NCI-H526 treated with DMSO at 0.1 percent for 48 hours (cell line): ENCODE measurements at regions not wholly inside any gene's neighbourhood (a gene's known extent, or its start where the extent isn't known, plus 50 kb on each side); places are given as distances from the start of the nearest gene placed in this dataset.
"Not testable (repeated sequence)": the region's sequence is repeated elsewhere in the genome, so short reads cannot be mapped to it uniquely, and the experiment has no call there.

Experiments
- DNase-seq: peaks from one replicate; lab custom pipeline; 2025; lab: John Stamatoyannopoulos, UW

DNA sequence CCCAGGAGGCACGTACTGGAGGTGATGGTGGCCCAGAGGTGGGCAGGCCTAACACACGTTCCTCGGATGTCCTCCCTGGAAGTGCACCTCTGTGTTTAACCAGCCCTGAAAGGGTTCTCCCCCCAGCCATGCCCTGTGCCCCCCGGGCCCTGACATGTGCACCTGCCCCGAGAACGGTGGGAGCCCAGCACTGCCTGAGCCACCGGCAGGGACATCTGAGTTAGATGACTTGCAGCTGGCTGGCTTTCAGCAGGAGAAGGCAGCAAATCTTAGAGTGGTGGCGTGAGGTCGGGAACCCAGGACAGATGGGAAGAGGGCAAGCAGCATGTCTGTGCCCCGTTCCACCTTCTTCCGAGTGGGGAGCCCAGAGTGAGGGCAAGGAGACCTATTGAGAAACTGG, 291.8 kb downstream of the TCERG1L start:
- no peak for DNase-seq

DNA sequence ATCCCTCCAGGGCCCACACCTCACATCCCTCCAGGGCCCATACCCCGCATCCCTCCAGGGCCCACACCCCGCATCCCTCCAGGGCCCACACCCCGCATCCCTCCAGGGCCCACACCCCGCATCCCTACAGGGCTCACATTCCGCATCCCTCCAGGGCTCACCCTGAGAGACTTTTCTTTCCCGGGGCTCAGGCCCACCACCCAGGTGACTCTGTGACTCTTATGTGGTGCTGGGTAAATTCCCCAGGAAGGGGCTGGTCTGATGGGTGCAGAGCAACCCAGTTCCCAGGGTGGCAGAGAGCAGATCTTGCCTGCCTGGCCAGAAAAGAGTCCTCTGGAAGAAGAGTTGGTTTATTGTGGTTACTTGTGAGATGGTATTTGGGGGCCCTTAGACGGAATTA, 290.7 kb downstream of the TCERG1L start:
- no peak for DNase-seq

DNA sequence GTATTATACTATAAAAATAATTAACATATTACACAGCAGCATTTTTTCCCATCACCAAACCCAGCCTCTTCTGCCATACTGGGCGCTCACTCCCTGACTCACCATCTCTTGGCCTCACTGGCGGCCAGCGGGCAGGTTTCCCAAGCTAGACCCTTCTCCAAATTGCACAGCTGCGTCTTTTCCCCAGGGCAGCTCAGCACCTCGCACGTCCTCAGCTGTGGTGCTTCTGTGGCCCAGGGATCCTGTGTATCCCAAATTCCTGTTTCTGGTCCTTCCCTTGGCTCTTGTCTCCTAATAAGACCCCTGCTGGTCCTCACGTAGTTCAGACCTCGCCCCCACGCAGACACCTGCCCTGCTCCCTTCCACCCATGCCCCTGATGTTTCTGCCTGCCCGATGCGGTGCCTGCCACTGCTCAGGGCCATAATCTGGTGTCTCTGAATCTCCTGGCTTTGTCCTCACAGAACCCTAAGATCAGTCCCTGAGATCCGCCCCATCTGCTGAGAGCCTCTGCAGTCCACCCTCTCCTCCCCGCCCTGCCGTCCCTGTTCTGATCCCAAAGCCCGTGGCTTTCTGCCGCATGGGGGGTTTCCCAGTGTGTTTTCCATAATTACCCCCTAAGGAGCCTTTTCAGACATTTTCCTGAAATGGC, 290.1 kb downstream of the TCERG1L start:
- no peak for DNase-seq

DNA sequence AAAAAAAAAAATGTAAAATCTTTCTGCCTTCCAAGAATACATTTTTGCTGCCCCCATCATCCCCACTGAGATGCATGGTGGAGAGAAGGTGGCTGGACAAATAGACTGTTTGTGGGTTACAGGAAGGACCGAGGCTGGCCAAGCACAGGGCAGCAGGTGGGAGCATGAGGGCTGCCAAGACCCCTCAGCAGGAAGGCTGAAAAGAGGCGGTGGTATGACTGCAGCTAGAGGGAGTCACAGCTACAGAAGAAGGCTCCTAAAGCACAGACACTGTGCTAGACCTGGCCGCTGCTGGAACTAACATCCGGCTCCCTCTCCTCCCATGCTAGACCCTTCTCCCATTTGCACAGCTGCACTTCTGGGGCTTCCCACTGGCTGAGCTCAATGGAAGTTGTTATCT, 289.6 kb downstream of the TCERG1L start:
- DNase-seq: no peak

DNA sequence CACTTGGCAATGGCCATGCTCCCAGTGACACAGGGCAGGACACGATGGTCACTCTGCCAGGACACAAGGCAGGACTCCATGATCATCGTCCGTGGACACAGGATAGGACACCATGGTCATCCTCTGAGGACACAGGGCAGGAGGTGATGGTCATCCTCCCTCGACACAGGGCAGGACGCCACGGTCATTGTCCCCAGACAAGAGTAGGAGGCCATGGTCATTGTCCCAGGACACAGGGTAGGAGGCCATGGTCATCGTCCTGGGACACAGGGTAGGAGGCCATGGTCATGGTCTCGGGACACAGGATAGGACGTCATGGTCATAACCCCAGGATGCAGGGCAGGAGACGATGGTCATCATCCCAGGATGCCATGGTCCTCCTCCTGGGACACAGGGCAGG, 289.2 kb downstream of the TCERG1L start:
- no peak for DNase-seq

DNA sequence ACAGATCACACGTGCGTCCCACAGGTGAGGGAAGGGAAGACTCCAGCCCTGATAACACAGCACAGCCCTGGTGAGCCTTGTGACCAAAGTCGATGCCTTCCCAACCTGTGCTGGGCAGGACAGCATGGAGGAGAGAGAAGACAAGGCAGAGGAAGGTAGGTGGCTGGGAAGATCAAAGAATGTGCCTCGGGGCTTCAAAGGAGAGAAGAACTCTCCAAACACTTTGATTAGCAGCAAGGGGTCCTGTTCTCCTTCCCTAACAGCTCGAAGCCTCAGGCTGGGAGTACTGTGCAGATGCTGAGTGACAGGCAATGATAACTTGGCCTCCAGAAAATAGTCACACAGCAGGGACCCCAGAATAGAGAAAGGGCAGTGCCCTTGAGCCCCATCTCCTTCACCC, 288.5 kb downstream of the TCERG1L start:
- no peak for DNase-seq

DNA sequence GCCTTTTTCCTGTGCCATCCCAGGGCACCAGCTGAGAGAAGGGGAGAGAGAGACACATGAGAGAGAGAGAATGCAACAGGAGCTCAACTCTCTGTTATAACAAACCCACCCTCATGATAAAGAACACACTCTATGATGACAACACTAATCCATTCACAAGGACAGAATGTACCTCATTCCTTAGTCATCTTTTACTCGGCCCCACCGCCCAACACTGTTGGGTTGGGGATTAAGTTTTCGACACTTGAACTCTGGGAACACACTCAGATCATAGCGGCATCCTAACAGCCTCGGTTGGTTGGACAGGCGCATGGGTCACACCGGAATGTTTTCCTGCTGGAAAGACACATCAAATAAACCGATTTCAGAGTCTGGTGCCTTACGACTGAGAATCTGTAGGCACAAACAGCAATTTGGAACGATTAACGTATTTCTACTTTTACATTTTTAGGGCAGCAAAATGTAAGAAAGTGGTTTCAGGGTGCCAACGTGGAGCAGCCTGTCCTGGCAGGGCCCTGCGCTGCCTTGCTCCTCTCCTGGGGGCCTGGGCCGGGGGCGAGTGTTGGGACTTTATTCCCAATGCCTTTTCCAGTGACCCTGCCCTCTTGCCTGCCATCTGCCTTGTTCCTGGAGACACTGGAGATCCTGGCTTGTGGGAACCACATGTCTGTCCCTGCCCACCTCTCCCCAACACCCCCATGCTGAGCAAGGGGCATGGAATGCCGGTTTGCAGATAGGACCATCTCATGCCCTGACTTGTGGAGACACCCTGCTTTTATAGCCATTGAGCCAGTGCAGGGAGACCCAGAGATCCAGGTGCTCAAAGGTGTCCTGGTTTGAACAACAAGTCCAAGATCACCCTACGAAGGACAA, 287.0 kb downstream of the TCERG1L start:
- no peak for DNase-seq

DNA sequence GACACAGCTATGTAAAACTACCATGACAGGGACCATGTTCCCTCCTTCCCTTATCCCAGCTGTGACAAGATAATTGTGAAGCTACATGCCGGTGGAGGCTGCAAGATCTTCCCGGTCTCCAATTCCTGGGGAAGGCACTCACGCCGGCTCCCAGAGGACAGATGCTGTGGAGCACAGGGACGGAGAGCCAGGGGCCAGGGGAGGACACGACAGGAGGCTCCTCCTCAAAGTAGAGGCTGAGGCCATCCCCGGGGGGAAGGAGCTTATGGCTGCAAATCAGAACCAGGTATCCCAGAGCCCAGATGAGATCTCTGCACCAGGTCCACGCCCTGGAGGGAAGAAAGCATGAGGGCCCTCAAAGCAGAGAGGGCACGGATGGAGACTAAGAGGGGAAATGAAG, 286.2 kb downstream of the TCERG1L start:
- no peak for DNase-seq

DNA sequence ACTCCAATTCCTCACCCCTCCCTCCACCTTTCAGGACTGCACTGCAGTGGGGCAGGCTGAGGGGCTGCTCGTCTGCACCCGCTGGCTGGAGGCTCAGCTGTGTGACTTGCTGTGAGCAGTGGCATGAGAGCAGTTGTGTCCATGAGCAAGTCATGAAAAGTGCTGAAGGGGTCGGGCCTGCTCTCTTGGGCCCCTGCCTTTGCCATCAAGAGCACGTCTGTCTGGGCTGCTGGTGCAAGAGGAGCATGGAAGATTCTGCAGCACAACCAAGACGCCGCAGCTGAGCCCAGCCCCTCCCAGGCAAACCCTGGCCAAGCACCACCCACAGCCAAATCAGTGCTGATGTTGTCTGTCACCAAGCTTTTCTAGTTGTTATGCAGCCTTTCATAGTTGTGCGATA, 284.3 kb downstream of the TCERG1L start:
- DNase-seq: no peak

DNA sequence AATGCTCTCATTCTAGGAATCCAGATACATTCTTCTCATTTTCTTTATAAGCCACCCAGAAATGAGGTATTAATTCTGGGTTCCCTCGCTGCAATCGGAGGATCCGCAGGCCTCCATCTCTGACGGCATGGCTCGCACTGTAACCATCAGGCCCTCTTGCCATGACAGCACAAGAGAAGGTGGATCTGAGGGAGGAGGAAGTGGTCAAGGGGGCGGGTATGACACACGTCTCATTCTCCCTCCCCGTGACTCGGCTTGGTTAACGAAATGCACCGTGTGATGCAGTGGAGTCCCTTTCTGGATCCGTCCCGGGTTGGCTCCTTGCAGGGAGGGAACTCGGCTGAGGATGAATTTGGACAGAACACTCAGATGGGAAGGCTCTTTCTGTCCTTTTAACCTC, 280.2 kb downstream of the TCERG1L start:
- DNase-seq: no peak

DNA sequence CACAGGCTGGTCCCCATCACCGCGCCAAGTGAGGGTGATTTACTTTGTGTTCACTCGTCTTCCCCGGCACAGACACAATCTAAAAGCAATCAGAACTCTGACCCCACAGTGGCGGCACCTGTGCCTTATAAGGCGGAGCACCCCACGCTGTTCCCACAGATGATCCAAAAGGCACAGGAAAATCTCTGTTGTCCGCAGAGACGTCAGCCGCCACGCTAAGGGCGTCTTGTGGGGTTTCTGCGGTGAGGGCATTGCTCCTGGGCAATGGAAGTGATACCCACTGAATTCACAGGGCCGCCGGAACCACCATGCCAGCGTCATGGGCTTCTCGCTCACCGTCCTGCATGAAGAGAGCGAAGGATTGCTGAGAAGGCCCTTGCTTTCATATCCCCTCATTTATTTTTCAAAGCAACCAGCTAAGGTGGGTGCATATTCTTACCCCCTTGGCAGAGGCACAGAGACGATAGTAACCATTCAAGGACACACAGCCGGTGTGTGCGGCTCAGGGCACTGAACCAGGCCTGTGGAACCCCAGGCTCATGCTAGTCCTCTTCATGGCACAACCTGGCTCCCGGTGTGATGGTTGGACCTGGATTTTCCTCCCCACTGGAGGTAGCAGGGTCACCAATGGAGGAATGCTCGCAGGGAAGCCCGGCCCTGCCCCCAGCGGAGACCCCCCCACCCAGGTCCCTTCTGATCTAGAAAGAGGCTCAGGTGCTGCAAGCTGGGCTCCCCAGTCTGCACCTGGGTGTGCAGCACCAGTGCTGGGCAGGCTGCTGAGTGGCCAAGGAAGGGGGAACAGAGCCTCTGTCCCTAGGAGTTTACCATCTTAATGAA, 279.0 kb downstream of the TCERG1L start:
- no peak for DNase-seq

DNA sequence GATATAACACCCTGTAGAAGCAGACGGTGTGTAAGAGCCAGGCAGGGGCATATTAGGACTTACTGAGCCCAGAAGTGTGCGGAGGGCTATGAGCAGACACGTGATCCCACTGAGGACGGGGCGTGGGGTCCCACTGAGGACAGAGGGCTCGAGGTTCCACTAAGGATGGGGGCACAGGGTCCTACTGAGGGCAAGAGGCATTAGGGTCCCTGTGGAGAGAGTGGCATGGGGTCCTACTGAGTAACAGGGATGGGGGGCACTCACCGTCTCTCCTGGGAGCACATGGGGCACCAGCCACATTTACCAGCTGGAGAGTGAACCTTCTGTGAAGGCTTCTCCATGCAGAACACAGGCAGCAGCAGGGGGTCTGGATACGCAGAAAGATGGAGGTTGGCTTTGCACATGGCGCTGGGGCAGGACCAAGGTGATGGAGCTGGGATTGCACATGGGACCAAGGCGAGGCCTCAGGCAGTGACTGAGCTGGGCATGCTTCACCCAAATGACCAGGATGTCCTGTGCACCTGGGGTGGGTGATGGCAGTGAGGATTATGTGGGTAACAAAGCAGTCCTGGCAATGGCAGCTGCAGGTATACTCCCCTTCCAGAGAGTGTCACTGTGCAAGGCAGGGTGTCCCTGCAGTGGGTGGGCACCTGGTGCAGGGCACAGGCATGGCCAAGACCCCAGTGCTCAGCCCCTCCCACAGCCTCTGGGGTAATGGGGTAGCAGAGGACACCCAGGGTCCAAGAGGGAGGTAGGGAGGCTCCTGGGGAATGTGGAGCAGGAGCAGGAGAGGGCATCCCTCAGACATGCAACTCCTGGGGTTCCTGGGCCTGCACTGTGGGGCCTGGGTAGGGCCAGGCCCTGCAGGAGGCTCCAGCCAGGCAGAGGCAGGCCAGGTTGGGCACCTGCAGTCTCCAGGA, 278.1 kb downstream of the TCERG1L start:
- DNase-seq: no peak

DNA sequence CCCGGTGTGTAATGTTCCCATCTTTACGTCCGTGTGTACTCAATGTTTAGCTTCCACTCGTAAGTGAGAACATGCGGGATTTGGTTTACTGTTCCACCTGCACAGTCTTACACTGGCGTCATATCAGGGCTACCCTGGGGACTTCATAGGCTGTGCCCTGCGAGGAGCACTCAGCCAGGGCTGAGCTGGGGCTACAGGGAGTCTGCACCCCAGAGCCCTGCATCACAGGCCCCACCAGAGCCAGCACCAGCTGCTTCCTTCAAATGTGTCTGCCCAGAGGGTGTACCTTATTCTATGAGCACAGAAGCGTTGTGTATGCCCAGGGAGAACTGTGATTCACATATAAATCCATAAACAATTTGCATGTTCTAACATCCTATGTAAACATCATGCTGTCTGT, 277.1 kb downstream of the TCERG1L start:
- no peak for DNase-seq

DNA sequence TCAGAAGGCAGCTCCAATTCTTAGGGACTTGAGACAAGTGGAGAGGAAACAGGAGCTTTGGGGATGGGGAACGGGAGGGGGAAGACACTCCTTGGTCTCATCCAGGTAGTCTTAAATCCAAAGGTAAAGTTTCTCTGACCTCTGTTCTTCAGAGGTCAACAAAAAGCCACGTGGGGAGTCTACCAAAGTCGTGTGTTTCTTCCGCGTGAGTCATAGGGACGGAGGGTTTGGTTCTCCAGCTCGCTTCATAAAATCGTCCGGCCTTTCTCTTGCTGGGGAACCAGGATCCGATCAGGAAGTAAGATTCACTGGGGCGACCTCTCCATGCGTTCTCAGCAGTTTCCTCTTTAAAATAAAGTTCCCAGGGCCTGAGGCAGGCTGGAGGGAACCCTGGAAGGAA, 275.7 kb downstream of the TCERG1L start:
- DNase-seq: no peak

DNA sequence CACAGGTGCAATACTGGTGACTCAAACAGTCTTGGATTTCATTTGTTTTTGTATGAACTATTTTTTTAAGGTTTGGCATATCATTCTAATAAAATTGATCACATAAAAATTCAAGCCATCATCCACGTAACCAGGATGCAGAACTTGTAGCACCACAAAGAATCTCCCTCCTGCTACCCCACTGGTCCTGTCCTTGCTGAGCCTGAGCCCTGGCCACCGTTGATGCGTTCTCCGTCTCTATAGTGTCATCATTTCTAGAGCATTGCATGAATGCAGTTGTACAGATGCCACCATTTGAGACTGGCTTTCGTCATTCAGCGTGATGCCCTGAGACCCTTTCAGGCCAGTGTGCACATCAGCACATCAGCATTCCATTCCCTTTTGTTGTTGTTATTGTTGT, 273.5 kb downstream of the TCERG1L start:
- DNase-seq: no peak

DNA sequence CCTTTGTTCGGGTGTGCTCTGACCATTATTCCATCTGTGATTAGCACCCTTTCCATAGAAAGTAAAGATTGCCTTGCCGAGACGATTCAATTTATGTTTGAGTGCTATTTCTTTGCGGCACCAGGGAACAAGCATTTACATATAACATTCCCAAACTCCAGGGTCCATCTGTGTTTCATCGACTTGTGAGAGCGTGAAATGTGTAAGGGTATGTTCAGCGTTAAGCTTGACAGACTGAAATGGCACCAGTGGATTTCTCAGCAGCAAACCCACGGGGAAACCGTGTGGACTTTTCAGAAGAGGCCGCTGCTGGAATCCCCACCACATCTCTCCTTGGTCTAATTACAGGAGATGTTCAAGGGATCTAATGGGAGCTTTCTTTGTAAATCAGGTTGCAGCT, 270.5 kb downstream of the TCERG1L start:
- no peak for DNase-seq

DNA sequence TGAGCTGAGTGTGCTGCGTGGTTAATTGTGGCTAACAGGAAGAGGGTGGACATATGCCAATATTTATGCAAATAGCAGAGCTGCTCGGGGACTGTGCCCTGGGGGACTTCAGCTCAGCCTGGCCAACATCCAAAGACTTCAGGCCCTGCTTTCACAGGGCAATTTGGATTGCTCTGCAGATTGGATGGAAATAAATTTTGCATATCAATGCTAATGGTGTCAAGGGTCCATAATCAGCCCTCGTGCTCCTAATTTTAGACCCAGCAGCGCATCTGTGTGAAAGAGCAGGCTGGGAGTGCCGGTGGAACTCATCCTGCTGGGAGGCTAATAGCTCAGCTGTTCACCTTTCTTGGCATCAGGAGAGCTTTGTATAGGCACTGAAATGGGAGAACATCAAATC, 270.1 kb downstream of the TCERG1L start:
- no peak for DNase-seq

DNA sequence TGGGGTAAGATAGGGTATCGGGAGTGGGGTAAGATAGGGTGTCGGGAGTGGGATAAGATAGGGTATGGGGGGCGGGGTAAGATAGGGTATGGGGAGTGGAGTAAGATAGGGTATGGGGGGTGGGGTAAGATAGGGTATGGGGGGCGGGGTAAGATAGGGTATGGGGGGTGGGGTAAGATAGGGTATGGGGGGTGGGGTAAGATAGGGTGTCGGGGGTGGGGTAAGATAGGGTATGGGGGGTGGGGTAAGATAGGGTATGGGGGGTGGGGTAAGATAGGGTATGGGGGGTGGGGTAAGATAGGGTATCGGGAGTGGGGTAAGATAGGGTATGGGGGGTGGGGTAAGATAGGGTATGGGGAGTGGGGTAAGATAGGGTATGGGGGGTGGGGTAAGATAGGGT, 269.5 kb downstream of the TCERG1L start:
- not testable (repeated sequence) for DNase-seq
